SHP77 treated with DMSO at 0.1 percent for 48 hours (cell line): ENCODE measurements at regions not wholly inside any gene's neighbourhood (a gene's known extent, or its start where the extent isn't known, plus 50 kb on each side); places are given as distances from the start of the nearest gene placed in this dataset.

Source experiments
- DNase-seq: peaks from one replicate; lab custom pipeline; 2025; lab: John Stamatoyannopoulos, UW

DNA sequence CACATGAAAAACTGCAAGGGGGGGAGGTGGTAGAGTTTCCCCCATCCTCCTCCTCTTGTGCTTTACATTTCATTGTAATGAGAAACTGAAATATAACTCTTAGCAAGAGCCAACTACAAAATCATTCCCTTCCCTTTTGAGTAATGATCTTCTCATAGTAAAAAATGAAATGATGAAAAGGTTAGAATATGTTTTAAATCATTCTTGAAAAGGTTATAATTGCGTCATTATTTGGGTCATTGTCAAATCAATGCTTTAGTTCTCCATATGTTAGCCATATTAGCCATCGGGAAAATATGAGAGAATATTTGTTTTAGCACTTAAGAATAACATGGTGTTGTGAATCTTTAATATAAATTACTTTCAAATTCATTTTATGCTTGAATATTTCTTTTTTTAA lies 1185.0 kb upstream of the CDH18 start:
- no peak for DNase-seq

- DNase-seq = no peak
Observed at GRCh38 chr5:21171038-21171437, 1183.0 kb upstream of the CDH18 start.

DNA sequence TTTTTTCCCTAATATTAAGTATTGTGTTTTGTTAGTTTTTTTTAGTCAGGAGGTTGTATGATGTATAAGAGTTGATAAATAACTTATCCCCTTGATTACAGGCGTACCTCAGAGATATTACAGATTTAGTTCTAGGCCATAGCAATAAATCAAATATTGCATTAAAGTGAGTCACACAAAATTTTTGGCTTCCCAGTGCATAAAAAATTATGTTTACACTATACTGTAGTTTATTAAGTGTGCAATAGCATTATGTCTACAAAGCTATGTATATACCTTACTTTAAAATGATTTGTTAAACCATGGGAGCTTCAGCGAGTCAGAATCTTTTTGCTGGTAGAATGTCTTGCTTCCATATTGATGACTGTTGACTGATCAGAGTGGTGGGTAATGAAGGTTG lies 1180.6 kb upstream of the CDH18 start:
- DNase-seq = no peak

GRCh38 chr5:21165344-21165743 lies 1177.3 kb upstream of the CDH18 start:
- DNase-seq = no peak

GRCh38 chr5:21164425-21164824 lies 1176.4 kb upstream of the CDH18 start:
- DNase-seq = no peak

- DNase-seq = no peak
Observed at GRCh38 chr5:21159510-21160059, 1171.6 kb upstream of the CDH18 start.

- DNase-seq = peak; percentile 10
Observed at GRCh38 chr5:21154526-21154925, 1166.5 kb upstream of the CDH18 start.

DNA sequence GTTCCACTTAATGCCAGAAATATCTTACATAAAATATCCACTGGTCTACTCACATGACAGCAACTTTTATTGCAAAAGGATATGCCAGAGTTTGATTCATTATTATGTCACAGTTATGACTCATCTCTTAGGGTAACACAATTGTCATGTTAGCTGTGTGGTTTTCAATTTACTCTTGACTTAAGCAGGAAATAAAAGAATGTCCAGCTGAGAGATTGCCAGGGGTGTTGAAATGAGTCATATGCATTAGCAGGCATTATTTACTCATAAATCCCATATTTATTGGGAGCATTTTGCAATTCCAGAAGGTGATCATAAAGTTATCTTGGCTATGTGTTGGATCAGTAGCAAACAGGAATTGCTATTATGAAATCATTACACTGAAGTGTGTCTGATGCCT lies 1164.6 kb upstream of the CDH18 start:
- DNase-seq = peak; percentile 82

DNA sequence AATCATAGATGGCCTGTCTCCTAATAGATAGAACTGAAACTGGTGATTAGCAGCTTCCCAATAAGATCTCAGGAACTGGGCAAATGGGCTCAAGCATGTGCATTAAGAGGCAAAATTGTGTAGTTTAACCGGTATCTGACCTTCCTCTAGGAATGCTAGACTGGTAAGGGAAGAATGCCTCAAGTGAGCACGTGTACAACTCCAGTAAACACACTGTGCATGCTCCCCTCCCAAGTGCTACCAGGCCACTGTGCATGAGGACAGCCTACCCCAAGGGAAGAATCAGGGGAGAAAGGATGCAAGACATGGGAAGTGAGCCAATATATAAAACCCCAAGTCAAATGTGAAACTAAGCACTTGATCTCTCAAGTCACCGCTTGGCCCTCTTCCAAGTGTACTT lies 1157.4 kb upstream of the CDH18 start:
- no peak for DNase-seq

GRCh38 chr5:21143686-21144085 lies 1155.7 kb upstream of the CDH18 start:
- DNase-seq = no peak

- DNase-seq = no peak
Observed at GRCh38 chr5:21142791-21143190, 1154.8 kb upstream of the CDH18 start.

- no peak for DNase-seq
Observed at GRCh38 chr5:21140987-21141386, 1153.0 kb upstream of the CDH18 start.

DNA sequence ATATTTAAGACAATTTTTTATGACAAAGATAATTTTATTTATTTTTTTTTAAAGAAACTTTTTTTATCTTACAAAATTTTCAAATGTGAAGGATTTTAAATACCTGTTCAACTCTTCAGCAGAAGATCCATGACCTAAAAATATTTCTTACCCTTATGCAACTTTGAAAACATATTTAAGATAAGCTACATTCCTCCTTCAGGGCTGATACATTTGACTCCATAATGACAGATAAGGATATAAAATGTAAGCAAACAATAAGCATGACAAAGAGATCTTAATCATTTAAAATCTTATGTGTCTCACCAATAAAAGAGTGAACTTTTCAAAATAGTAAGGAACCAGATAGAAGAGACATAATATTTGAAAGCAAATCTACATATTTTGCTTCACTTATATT lies 1138.2 kb upstream of the CDH18 start:
- no peak for DNase-seq

GRCh38 chr5:21125238-21125983 lies 1137.4 kb upstream of the CDH18 start:
- no peak for DNase-seq

GRCh38 chr5:21121213-21121612 lies 1133.2 kb upstream of the CDH18 start:
- DNase-seq = no peak

DNA sequence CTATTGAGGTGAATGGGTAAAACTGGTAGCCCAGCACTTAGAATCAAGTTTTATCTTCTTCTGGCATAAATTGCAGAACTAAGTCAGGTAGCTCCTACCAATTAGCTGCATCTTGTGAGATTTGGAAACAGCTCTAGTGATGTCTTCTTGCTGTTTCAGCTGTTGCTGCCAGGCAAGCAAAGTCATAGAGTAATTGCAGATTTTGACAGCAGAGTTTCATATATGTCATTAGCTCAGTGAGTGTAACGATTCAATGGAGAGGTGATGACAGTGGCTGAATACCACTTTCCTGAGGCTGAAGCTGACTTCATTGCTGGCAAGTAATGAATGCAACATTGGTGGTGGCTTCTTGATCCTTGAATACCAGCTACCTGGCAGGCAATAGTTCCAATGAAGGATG lies 1109.7 kb upstream of the CDH18 start:
- no peak for DNase-seq

DNA sequence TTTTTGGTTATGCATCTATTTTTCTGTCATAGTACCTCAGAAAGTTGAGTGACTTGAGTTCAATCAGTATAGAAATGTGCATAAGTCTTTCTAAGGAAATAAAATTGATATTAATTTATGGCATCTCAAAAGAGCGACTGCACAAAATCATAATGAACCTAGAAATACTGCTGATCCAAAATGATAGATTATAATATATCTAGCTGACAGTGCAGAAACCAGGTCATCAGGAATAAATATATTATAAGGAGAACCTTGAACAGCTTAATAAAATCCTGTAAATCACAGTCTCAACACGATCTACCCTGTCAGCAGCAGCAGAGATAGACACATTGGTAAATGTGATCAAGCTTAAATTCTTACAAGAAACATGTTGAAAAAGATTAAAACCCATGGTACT lies 1106.6 kb upstream of the CDH18 start:
- DNase-seq = no peak

- DNase-seq = no peak
Observed at GRCh38 chr5:21087766-21088165, 1099.8 kb upstream of the CDH18 start.

- DNase-seq = no peak
Observed at GRCh38 chr5:21085791-21086190, 1097.8 kb upstream of the CDH18 start.

DNA sequence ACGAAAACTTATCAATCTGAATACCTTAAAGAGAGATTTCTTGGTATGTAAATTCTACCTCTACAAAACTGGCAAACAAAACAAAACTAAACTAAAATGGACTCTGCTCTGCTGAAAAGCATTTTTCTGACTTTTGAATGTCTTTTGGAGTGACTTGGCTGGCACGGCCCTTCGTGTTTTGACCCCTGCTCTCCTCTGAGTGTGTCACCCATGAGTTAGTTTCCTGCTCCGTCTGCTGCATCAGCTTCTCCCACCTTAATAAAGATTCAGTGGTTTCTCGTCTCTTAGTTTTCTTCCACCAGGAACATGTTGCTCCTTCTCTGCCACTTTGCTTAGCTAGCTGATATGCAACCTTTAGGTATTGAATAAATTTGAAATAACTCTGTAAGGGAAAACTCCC lies 1084.0 kb upstream of the CDH18 start:
- no peak for DNase-seq

DNA sequence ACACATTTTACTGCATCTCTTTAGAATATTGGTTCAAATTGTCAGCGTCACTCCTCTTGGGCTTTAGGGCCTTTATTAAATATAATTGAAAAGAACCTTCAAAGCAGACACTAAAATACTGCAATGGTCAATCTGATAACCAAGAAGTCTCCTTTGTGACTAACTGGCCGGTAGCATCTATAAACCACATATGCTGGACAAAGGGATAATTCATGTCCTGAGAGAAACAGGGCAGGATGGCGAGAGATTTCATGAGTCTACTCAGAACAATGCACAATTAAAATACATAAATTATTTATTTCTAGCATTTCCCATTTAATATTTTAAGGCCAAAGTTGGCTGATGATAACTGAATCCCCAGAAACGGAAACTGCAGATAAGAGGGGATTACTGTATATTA lies 1083.4 kb upstream of the CDH18 start:
- no peak for DNase-seq

DNA sequence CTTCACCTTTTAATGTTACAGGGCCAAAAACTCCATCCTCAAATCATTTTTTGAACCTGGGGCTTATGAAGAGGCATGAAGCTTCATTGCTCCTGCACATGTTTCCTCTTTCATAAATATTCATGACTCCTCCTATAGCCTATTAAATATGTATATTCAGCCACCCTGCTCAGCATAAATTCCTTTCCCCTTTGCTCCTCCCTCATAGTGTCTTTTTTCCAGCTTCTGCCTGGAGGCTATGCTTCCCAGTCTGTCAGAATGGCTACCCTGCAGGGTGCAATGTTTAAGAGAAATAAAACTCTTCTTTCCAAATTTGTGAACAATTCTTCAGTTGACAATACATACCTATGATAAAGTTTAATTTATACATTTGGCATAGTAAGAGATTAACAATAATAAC lies 1082.9 kb upstream of the CDH18 start:
- no peak for DNase-seq

DNA sequence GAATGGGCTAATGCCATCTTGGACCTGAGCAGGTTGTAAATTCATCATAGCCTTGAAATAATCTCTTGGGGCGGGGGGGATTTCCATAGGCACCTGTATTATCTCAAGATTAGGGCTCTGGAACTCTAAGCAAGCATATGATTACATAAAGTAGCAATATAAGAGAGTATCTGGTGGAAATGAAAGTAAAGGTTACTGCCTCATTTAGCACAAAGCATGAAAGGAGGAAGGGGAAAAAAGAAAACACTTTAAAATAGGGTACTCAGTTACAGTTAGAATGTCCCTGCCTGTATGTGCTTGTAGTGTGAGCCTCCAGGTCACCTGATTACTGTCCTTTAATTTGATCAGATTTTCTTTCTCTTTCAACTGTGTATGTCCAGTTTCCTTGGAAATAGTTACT lies 1079.7 kb upstream of the CDH18 start:
- DNase-seq = no peak

- DNase-seq = no peak
Observed at GRCh38 chr5:21063146-21063545, 1075.1 kb upstream of the CDH18 start.
